ENCODE measurements at regions not wholly inside any gene's neighbourhood (a gene's known extent, or its start where the extent isn't known, plus 50 kb on each side); places are given as distances from the start of the nearest gene placed in this dataset.

- intact Hi-C loops (cut with DNase I): no loop called here
Measured at GRCh38 chr3:176426371-176426770, 770.9 kb downstream of the TBL1XR1 start.

DNA sequence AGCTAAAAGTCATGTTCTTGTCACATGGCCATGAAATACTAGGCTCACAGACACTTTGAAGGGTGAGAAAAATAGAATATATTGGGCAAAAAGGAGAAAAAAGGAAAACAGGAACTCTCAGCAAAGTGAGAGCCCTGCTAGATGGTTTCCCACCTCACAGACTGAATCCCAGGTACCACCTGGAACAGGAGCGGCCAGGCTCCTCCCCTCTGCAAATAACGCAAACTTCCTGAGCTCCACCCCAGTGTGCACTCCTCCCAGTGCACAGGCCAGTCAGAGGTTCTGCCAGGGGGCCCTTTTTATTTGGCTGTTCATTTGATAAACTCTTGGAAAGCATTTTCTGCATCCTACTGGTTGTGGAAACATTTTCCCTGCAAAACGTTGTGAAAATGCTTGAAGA lies 780.4 kb downstream of the TBL1XR1 start:
- no peak for TF ChIP-seq CTCF (IDR thresholded peaks at IDR 0.05)
- TF ChIP-seq POLR2A (IDR thresholded peaks at IDR 0.05): no peak
- Histone ChIP-seq H3K4me3 (replicated peaks in 1 of 3) (no peak overlapping the region), H3K4me1 (peaks cover 0 to 9% of the 10 kb centered on the region in 2 donors), H3K36me3 (no peaks in the 10 kb centered on the region), H3K27ac (no peak overlapping the region), H3K27me3 (no peaks in the 10 kb centered on the region), H3K9me3 (no peaks in the 10 kb centered on the region)
- intact Hi-C loops (cut with DNase I): no loop called here
- 75% methylated on average over 3 of the region's 3 CpGs for WGBS, 2 donors
- no peak for DNase-seq

More at GRCh38 chr3:176426371-176426770, 770.9 kb downstream of the TBL1XR1 start:
- TF ChIP-seq CTCF (IDR thresholded peaks at IDR 0.05) (no peak), POLR2A (IDR thresholded peaks at IDR 0.05) (no peak)
- Histone ChIP-seq H3K4me1 (no peaks in the 10 kb centered on the region), H3K4me3 (replicated peaks in 1 of 3) (no peak overlapping the region), H3K9me3 (no peaks in the 10 kb centered on the region), H3K36me3 (no peaks in the 10 kb centered on the region), H3K27me3 (no peaks in the 10 kb centered on the region), H3K27ac (no peak overlapping the region)
- no peak for DNase-seq

GRCh38 chr3:176415661-176416295 lies 781.5 kb downstream of the TBL1XR1 start:
- intact Hi-C loops (cut with DNase I): no loop called here
- Histone ChIP-seq H3K27ac (no peak overlapping the region), H3K36me3 (no peaks in the 10 kb centered on the region), H3K4me3 (replicated peaks in 1 of 3) (no peak overlapping the region), H3K4me1 (peaks cover 0 to 9% of the 10 kb centered on the region in 2 donors), H3K27me3 (no peaks in the 10 kb centered on the region), H3K9me3 (no peaks in the 10 kb centered on the region)
- TF ChIP-seq POLR2A (IDR thresholded peaks at IDR 0.05): no peak
- TF ChIP-seq CTCF (IDR thresholded peaks at IDR 0.05): no peak
- DNase-seq: no peak
- 65 to 70% methylated on average over 4 of the region's 4 CpGs for WGBS, 2 donors

- no peak overlapping the region for H3K4me3 ChIP-seq (replicated peaks in 1 of 3)
- 76 to 87% methylated on average over 3 of the region's 3 CpGs for WGBS, 2 donors
- intact Hi-C loops (cut with DNase I): no loop called here
- no peak for DNase-seq
- H3K4me1 ChIP-seq: peaks cover 0 to 9% of the 10 kb centered on the region in 2 donors
- no peak for TF ChIP-seq POLR2A (IDR thresholded peaks at IDR 0.05)
- H3K9me3 ChIP-seq: no peaks in the 10 kb centered on the region
- no peaks in the 10 kb centered on the region for H3K36me3 ChIP-seq
- H3K27me3 ChIP-seq: no peaks in the 10 kb centered on the region
- H3K27ac ChIP-seq: no peak overlapping the region
Measured at GRCh38 chr3:176412771-176413170, 784.5 kb downstream of the TBL1XR1 start.

DNA sequence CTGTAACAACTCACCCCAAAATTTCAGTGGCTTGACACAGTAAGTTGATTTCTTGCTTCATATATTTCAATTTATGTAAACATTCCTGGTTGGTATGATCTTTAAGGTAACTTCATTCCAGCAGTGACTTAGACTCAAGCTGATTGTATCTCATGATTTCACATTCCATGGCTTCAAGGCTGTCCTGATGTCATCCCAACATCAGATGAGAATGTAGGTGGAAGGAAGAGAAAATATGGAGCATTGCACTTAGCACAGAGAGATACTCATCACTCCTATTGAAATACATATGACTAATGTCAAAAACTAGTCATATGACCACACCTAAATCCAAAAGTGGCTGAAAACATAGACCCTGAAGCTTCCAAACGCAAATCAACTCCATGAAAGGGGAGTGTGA lies 793.8 kb downstream of the TBL1XR1 start:
- 97 to 100% methylated on average over 1 of the region's 1 CpG for WGBS, 2 donors
- no peak for DNase-seq
- Histone ChIP-seq H3K4me3 (replicated peaks in 1 of 3) (no peak overlapping the region), H3K27me3 (no peaks in the 10 kb centered on the region), H3K4me1 (no peaks in the 10 kb centered on the region), H3K27ac (no peak overlapping the region), H3K36me3 (no peaks in the 10 kb centered on the region), H3K9me3 (no peaks in the 10 kb centered on the region)
- intact Hi-C loops (cut with DNase I): no loop called here
- TF ChIP-seq POLR2A (IDR thresholded peaks at IDR 0.05) (no peak), CTCF (IDR thresholded peaks at IDR 0.05) (no peak)

All from thyroid gland (tissue), 4 donors.